HG02884 (cell line): ENCODE measurements at regions not wholly inside any gene's neighbourhood (a gene's known extent, or its start where the extent isn't known, plus 50 kb on each side); places are given as distances from the start of the nearest gene placed in this dataset.
"Not testable (repeated sequence)": the region's sequence is repeated elsewhere in the genome, so short reads cannot be mapped to it uniquely, and the experiment has no call there.

ENCODE experiments used
- ATAC-seq: cut with Tn5 transposase; IDR thresholded peaks from one replicate; pipeline ENCODE4 v1.9.1; 2021; ENCODE audit warnings: mild to moderate bottlenecking, moderate library complexity; ENCODE audit not compliant: unreplicated experiment

GRCh38 chr11:103584021-103584420 is 452.4 kb upstream of the DDI1 start:
- ATAC-seq: no peak

GRCh38 chr11:103584720-103585119 is 451.7 kb upstream of the DDI1 start:
- no peak for ATAC-seq

GRCh38 chr11:103585401-103585800 is 451.0 kb upstream of the DDI1 start:
- no peak for ATAC-seq

- no peak for ATAC-seq
Measured at GRCh38 chr11:103585911-103586310, 450.5 kb upstream of the DDI1 start.

DNA sequence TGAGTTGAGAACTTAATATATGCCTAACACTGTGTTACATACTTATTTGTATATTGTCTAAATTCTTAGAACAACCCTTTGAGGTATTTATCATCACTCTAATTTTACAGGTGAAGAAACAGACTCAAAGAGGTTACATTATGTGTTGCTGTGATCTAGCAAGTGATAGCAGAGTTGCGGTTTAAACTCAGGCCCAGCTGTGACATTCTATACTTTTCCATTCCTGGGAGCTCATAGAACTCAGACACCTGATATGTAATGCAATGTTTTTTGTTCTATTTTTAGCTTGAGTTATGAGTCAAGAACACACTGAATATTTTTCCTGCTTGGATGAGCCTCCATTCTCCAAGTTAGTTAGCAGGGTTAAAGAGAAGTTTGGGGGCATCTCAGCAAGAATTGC is 449.7 kb upstream of the DDI1 start:
- no peak for ATAC-seq

DNA sequence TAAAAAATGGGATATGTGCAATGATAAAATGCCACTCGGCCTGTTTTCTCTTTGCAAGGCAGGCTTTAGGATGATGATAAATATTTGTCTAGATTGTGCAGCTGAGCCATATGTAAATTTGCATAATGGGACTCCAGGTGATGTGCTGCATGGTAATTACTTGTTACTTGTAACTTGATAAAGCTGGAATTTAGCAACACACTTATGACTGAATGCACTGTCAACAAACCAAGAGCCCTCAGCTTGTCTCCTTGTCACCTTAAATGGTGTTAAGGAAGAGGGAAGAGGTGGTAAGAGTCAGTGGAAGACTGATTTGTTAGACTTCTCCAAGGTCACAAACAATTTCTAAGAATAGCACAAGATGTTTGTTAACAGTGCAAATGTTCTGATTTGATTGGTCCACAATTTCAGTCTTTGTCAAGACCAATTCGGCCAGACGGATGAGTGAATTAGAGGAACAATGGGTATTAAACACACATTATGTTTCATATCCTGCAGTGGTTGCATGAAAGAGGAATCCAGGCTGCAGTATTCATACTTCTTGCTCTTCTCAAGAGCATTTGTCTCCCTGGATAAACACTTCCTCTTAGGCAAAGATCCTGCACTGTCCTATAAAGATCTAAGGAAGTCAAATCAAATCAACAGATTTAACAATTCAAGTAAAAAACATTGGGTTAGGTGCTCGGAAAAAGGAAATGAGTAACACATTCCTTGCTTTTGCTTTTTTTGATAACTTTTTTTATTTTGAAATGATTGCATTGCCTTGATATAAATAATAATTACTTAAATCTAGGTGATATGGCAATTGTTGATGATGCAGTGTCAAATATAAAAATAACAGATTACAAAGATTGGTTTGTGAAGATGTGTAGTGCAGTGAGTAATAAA is 448.3 kb upstream of the DDI1 start:
- ATAC-seq: no peak

- no peak for ATAC-seq
Measured at GRCh38 chr11:103591554-103591953, 444.9 kb upstream of the DDI1 start.

DNA sequence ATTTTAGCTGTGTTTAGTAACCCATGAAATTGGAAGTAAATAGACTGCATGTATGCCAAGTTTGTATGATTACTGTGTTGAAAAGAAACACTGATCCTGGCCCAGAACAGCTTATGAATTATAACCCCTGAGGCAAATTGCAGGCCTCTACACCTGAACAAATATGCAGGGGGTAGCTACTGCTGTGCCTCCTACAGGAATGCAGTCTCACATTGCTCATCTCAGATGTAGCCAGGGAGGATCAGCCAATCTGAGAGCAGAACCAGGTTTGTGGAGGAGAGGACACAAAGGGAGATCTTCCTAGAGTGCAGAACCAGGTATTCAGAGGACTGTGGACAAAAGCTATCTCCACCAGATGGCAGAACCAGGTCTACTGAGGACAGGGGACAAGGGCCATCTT is 442.2 kb upstream of the DDI1 start:
- no peak for ATAC-seq

GRCh38 chr11:103596315-103596714 is 440.1 kb upstream of the DDI1 start:
- ATAC-seq: no peak

GRCh38 chr11:103601225-103601846 is 435.1 kb upstream of the DDI1 start:
- ATAC-seq: peak; percentile 96

GRCh38 chr11:103602840-103603239 is 433.6 kb upstream of the DDI1 start:
- ATAC-seq: no peak

- no peak for ATAC-seq
Measured at GRCh38 chr11:103604310-103604709, 432.1 kb upstream of the DDI1 start.

DNA sequence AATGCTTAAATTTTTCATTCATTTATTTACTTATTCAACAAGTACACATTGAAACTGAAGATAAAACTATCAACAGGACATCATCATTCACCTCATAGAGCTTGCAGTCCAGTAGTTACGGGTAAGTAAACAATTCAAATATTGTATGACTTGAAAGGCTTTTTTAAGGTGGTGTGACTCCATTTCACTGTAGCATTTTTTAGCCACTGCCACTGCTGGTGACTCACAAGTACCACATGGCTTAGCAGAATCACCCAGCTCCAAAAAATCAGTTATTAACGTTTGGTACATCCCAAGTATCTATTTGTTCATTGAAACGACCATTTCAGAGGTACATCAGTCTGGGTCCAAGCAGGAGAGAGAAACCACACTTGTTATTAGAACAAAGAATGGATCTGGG is 427.9 kb upstream of the DDI1 start:
- no peak for ATAC-seq

GRCh38 chr11:103609117-103610066 is 427.0 kb upstream of the DDI1 start:
- no peak for ATAC-seq

GRCh38 chr11:103610435-103610834 is 426.0 kb upstream of the DDI1 start:
- no peak for ATAC-seq

DNA sequence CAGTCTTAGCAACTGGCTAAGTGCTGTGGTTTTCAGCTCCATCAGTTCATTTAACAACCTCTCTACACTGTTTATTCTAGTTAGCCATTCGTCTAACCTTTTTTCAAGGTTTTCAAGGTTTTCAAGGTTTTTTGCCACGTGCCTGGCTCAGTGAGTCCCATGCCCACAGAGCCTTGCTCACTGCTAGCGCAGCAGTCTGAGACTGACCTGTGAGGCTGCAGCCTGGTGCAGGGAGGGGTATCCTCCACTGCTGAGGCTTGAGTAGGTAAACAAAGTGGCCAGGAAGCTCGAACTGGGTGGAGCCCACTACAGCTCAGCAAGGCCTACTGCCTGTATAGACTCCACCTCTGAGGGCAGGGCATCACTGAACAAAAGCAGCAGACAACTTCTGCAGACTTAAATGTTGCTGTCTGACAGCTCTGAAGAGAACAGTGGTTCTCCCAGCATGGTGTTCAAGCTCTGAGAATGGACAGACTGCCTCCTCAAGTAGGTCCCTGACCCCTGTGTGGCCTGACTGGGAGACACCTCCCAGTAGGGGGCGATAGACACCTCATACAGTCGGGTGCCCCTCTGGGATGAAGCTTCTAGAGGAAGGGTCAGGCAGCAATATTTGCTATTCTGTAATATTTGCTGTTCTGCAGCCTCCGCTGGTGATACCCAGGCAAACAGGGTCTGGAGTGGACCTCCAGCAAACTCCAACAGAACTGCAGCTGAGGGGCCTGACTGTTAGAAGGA is 424.7 kb upstream of the DDI1 start:
- not testable (repeated sequence) for ATAC-seq

GRCh38 chr11:103612451-103612850 is 424.0 kb upstream of the DDI1 start:
- ATAC-seq: not testable (repeated sequence)

DNA sequence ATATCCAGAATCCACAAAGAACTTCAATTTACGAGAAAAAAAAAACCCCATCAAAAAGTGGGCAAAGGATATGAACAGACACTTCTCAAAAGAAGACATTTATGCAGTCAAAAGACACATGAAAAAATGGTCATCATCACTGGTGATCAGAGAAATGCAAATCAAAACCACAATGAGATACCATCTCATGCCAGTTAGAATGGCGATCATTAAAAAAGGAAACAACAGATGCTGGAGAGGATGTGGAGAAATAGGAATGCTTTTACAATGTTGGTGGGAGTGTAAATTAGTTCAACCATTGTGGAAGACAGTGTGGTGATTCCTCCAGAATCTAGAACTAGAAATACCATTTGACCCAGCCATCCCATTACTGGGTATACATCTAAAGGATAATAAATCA is 419.9 kb upstream of the DDI1 start:
- ATAC-seq: not testable (repeated sequence)

GRCh38 chr11:103618528-103618927 is 417.9 kb upstream of the DDI1 start:
- no peak for ATAC-seq

GRCh38 chr11:103619480-103619879 is 417.0 kb upstream of the DDI1 start:
- no peak for ATAC-seq

- no peak for ATAC-seq
Measured at GRCh38 chr11:103619938-103620337, 416.5 kb upstream of the DDI1 start.
